Stomach (tissue), 8 donors: ENCODE measurements at regions not wholly inside any gene's neighbourhood (a gene's known extent, or its start where the extent isn't known, plus 50 kb on each side); places are given as distances from the start of the nearest gene placed in this dataset.

Experiments used
- DNase-seq, 2 donors: peaks; one replicate each; pipeline versions ENCODE4 v3.0.0 to v3.0.0-alpha.2; 2013 to 2019
- H3K27ac ChIP-seq, 5 donors: fragments of 200-600 bp in 4 of 5; sonication (generic) in 4 of 5; one replicate each; pipeline ENCODE4 v1.5.1; 2013 to 2019; ENCODE audit warnings: mild to moderate bottlenecking in 1 of 5, moderate library complexity in 1 of 5
- H3K27me3 ChIP-seq, 3 donors: fragments of 200-600 bp; sonication (generic); one replicate each; pipeline ENCODE4 v1.5.1; 2017 to 2019; ENCODE audit warnings: mixed run types in 1 of 3
- H3K36me3 ChIP-seq, 4 donors: fragments of 200-600 bp; sonication (generic); 1 replicate in 3 of 4; 2 replicates in 1 of 4; pipeline ENCODE4 v1.5.1; 2016 to 2019
- H3K4me1 ChIP-seq, 4 donors: fragments of 200-600 bp; sonication (generic); one replicate each; pipeline ENCODE4 v1.5.1; 2016 to 2019
- H3K4me3 ChIP-seq, 4 donors: fragments of 200-600 bp; sonication (generic) in 3 of 4; one replicate each; pipeline ENCODE4 v1.5.1; 2016 to 2019; ENCODE audit warnings: mild to moderate bottlenecking in 1 of 4
- H3K9me3 ChIP-seq, 4 donors: fragments of 200-600 bp; sonication (generic); one replicate each; pipeline ENCODE4 v1.5.1; 2016 to 2019
- CTCF ChIP-seq, 7 experiments: fragments of 450-650 bp in 4 of 7; fragments of 200-600 bp in 3 of 7; sonication (generic) in 3 of 7; IDR thresholded peaks; one replicate each; pipeline ENCODE4 v1.5.1; 2016 to 2019; ENCODE audit warnings: antibody characterized with exemption in 7 of 7, control low read depth in 2 of 7, mild to moderate bottlenecking in 1 of 7
- EP300 ChIP-seq: sonication (generic); formaldehyde crosslinking; IDR thresholded peaks from one replicate; pipeline ENCODE4 v1.6.1; 2017; ENCODE audit warnings: antibody characterized with exemption
- POLR2A ChIP-seq, 4 donors: fragments of 450-650 bp; IDR thresholded peaks; one replicate each; pipeline ENCODE4 v1.6.1; 2016; ENCODE audit warnings: antibody characterized with exemption in 4 of 4, control low read depth in 2 of 4, mild to moderate bottlenecking in 1 of 4, moderate library complexity in 1 of 4
- POLR2AphosphoS5 ChIP-seq, 3 donors: sonication (generic); formaldehyde crosslinking; IDR thresholded peaks; one replicate each; pipeline ENCODE4 v1.6.1; 2016; ENCODE audit warnings: antibody characterized with exemption in 3 of 3
- WGBS, 5 donors: extraction: QIAGEN DNeasy Blood & Tissue Kit in 3 of 5; methylation state at CpG; one replicate each; pipeline versions ENCODE4 v1.1.5 to v1.1.7; 2013 to 2018; 5-methylcytosine and 5-hydroxymethylcytosine counted together
- intact Hi-C: fragments of 100-400 bp; cut with DNase I; formaldehyde crosslinking; loops from one replicate; pipeline ENCODE4 v1.15.1; 2023; ENCODE audit warnings: low total_unique reads
- donor health status: healthy with polysubstance abuse.
- donor health status: Bipolar disorder and iron deficiency.
- donor health status: healthy.

- TF ChIP-seq POLR2A (IDR thresholded peaks at IDR 0.05) (no peak), CTCF (IDR thresholded peaks at IDR 0.05) (no peak), POLR2AphosphoS5 (IDR thresholded peaks at IDR 0.05) (no peak), EP300 (no peak)
- no peaks in the 10 kb centered on the region for H3K9me3 ChIP-seq
Observed at GRCh38 chr12:42692749-42693148, 103.2 kb upstream of the PRICKLE1 start.

GRCh38 chr12:42691991-42692557, 102.5 kb upstream of the PRICKLE1 start:
- peak overlapping the region in 3 of 4 donors; percentile 7 to 19 (median 17) for H3K4me3 ChIP-seq
- no peaks in the 10 kb centered on the region for H3K9me3 ChIP-seq
- H3K4me1 ChIP-seq = peaks cover 0 to 7% (median under 1%) of the 10 kb centered on the region in 4 donors
- H3K27me3 ChIP-seq = no peaks in the 10 kb centered on the region
- 73 to 80% (median 77%) methylated on average over 8 of the region's 8 CpGs for WGBS, 5 donors
- no peaks in the 10 kb centered on the region for H3K36me3 ChIP-seq
- TF ChIP-seq CTCF (IDR thresholded peaks at IDR 0.05) (no peak), POLR2AphosphoS5 (IDR thresholded peaks at IDR 0.05) (no peak), EP300 (no peak), POLR2A (IDR thresholded peaks at IDR 0.05) (no peak)
- no peak for DNase-seq
- intact Hi-C loops = no loop called here
- H3K27ac ChIP-seq = peak overlapping the region in 1 of 5 donors; percentile 34

More at GRCh38 chr12:42692749-42693148, 103.2 kb upstream of the PRICKLE1 start:
- no peak overlapping the region for H3K27ac ChIP-seq
- H3K4me1 ChIP-seq = peaks cover 0 to 7% (median 2%) of the 10 kb centered on the region in 4 donors
- H3K27me3 ChIP-seq = no peaks in the 10 kb centered on the region
- intact Hi-C loops = no loop called here
- DNase-seq = no peak
- no peaks in the 10 kb centered on the region for H3K36me3 ChIP-seq
- H3K4me3 ChIP-seq = no peak overlapping the region

GRCh38 chr12:42690264-42690663, 100.7 kb upstream of the PRICKLE1 start:
- no peaks in the 10 kb centered on the region for H3K36me3 ChIP-seq
- no peak for TF ChIP-seq POLR2AphosphoS5 (IDR thresholded peaks at IDR 0.05)
- TF ChIP-seq CTCF (IDR thresholded peaks at IDR 0.05) = no peak
- TF ChIP-seq POLR2A (IDR thresholded peaks at IDR 0.05) = no peak
- TF ChIP-seq EP300 = no peak
- intact Hi-C loops = no loop called here

GRCh38 chr12:42689699-42690098, 100.2 kb upstream of the PRICKLE1 start:
- H3K27ac ChIP-seq = no peak overlapping the region
- WGBS, 5 donors = 62 to 84% (median 80%) methylated on average over 1 of the region's 1 CpG
- no peaks in the 10 kb centered on the region for H3K4me1 ChIP-seq
- H3K27me3 ChIP-seq = no peaks in the 10 kb centered on the region
- DNase-seq = no peak
- intact Hi-C loops = no loop called here
- no peak for TF ChIP-seq POLR2AphosphoS5 (IDR thresholded peaks at IDR 0.05)
- no peak for TF ChIP-seq CTCF (IDR thresholded peaks at IDR 0.05)
- no peak for TF ChIP-seq EP300
- TF ChIP-seq POLR2A (IDR thresholded peaks at IDR 0.05) = no peak
- H3K36me3 ChIP-seq = no peaks in the 10 kb centered on the region
- no peak overlapping the region for H3K4me3 ChIP-seq
- H3K9me3 ChIP-seq = no peaks in the 10 kb centered on the region

More at GRCh38 chr12:42690264-42690663, 100.7 kb upstream of the PRICKLE1 start:
- Histone ChIP-seq H3K27me3 (no peaks in the 10 kb centered on the region), H3K27ac (no peak overlapping the region), H3K4me1 (peaks cover 0 to under 1% (median 0%) of the 10 kb centered on the region in 4 donors), H3K4me3 (no peak overlapping the region), H3K9me3 (no peaks in the 10 kb centered on the region)
- WGBS, 5 donors = 93 to 97% (median 95%) methylated on average over 2 of the region's 2 CpGs
- DNase-seq = no peak
